ENCODE measurements at regions not wholly inside any gene's neighbourhood (a gene's known extent, or its start where the extent isn't known, plus 50 kb on each side); places are given as distances from the start of the nearest gene placed in this dataset.

GRCh38 chr15:97501291-97501690 lies 459.2 kb upstream of the ARRDC4 start:
- no peak for TF ChIP-seq ZNF234 (CRISPR knock-in tag; conservative IDR thresholded peaks at IDR 0.05)
- no peak for TF ChIP-seq HNRNPLL (IDR thresholded peaks at IDR 0.05; ENCODE audit: low read depth, low read length, poor library complexity, severe bottlenecking)
- TF ChIP-seq REPIN1 (CRISPR knock-in tag; IDR thresholded peaks at IDR 0.05; ENCODE audit: borderline replicate concordance, low read depth) = no peak
- TF ChIP-seq ZBTB34 (CRISPR knock-in tag; IDR thresholded peaks at IDR 0.05) = no peak
- no peak for TF ChIP-seq ESRRA (CRISPR knock-in tag; IDR thresholded peaks at IDR 0.05; ENCODE audit: low read depth)
- TF ChIP-seq MBNL3 (CRISPR knock-in tag; conservative IDR thresholded peaks at IDR 0.05) = no peak
- no peak for TF ChIP-seq MLLT10 (CRISPR knock-in tag; IDR thresholded peaks at IDR 0.05)
- TF ChIP-seq PBX2 (CRISPR knock-in tag; IDR thresholded peaks at IDR 0.05) = no peak
- no peak for TF ChIP-seq EED (CRISPR knock-in tag; IDR thresholded peaks at IDR 0.05)
- no peak for TF ChIP-seq SRSF1 (optimal IDR thresholded peaks at IDR 0.05; ENCODE audit: low read depth, low read length)
- no peak for TF ChIP-seq ZBTB37 (CRISPR knock-in tag; IDR thresholded peaks at IDR 0.05)
- TF ChIP-seq ZNF317 (CRISPR knock-in tag; IDR thresholded peaks at IDR 0.05) = no peak
- no peak for TF ChIP-seq ZNF460 (CRISPR knock-in tag; IDR thresholded peaks at IDR 0.05; ENCODE audit: borderline replicate concordance)
- no peak for TF ChIP-seq KLF13 (CRISPR knock-in tag; IDR thresholded peaks at IDR 0.05)
- WGBS (ENCODE audit: low lambda C conversion rate) = 15% methylated on average over 1 of the region's 1 CpG
- H2AFZ ChIP-seq (ENCODE audit: low read length) = no peak overlapping the region
- in situ Hi-C loops (cut with HindIII; ENCODE audit: extremely low pct_ligation_motif_present, low pct_unique_long_range_greater_than_20kb) (no loop called here), intact Hi-C loops (cut with micrococcal nuclease; ENCODE audit: unreplicated experiment) (no loop called here)
- H3K27me3 ChIP-seq (ENCODE audit: control insufficient read depth in 1 of 2, insufficient read depth in 2 of 2, low read length in 2 of 2) = no peaks in the 10 kb centered on the region
- no peak for FAIRE-seq
- BruUV-seq (replicated peaks) = no TSS peak
- CTCF ChIA-PET (ENCODE audit: low intra/inter-chr PET ratio, low total read pairs) = no interaction called here
- no peak overlapping the region for H3K9ac ChIP-seq (ENCODE audit: insufficient read depth, low read depth, low read length)
- no peak overlapping the region for H3K4me2 ChIP-seq (ENCODE audit: low read depth, low read length)
- H4K20me1 ChIP-seq (ENCODE audit: insufficient read depth, low read length) = no peaks in the 10 kb centered on the region
- no peaks in the 10 kb centered on the region for H3K79me2 ChIP-seq (ENCODE audit: insufficient read depth, low read length)
- POLR2A ChIA-PET = no interaction called here
- H3K9me3 ChIP-seq (ENCODE audit: low read length) = peaks cover 86% of the 10 kb centered on the region
- no peak overlapping the region for H3K4me3 ChIP-seq (replicated peaks in 1 of 3; ENCODE audit: insufficient read depth in 1 of 3, low read depth in 2 of 3, low read length in 3 of 3)
- H3K4me1 ChIP-seq (ENCODE audit: insufficient read depth, low read length) = no peaks in the 10 kb centered on the region
- DNase-seq (ENCODE audit: low spot score) = no peak
- no peak for ATAC-seq
- H3K36me3 ChIP-seq (replicated peaks in 1 of 2; ENCODE audit: control insufficient read depth in 1 of 2, insufficient read depth in 2 of 2, low read length in 2 of 2) = no peaks in the 10 kb centered on the region
- no peak overlapping the region for H3K27ac ChIP-seq (ENCODE audit: extremely low read length, insufficient read depth, low read length)

All from HepG2 (cell line).